ENCODE measurements at regions not wholly inside any gene's neighbourhood (a gene's known extent, or its start where the extent isn't known, plus 50 kb on each side); places are given as distances from the start of the nearest gene placed in this dataset.
"Not testable (repeated sequence)": the region's sequence is repeated elsewhere in the genome, so short reads cannot be mapped to it uniquely, and the experiment has no call there.

GRCh38 chr5:14036514-14036913 is 92.0 kb upstream of the DNAH5 start:
- peaks cover 49% of the 10 kb centered on the region for H3K4me1 ChIP-seq (ENCODE audit: control insufficient read depth, insufficient read depth, low read length)
- H3K27ac ChIP-seq (ENCODE audit: low read depth, low read length) = peak overlapping the region; percentile 88
- H3K9me3 ChIP-seq (ENCODE audit: control insufficient read depth, insufficient read depth, low read depth, low read length) = no peaks in the 10 kb centered on the region
- H3K9ac ChIP-seq (ENCODE audit: low read length) = peak overlapping the region; percentile 72
- no peaks in the 10 kb centered on the region for H3K27me3 ChIP-seq (ENCODE audit: control insufficient read depth, insufficient read depth, low read length)
- peak overlapping the region; percentile 43 for H3K4me3 ChIP-seq (ENCODE audit: low read depth, low read length)
- no peaks in the 10 kb centered on the region for H3K36me3 ChIP-seq (ENCODE audit: control insufficient read depth, insufficient read depth, low read length)

GRCh38 chr5:14035859-14036503 is 91.5 kb upstream of the DNAH5 start:
- peak overlapping the region; percentile 88 for H3K27ac ChIP-seq (ENCODE audit: low read depth, low read length)
- H3K4me1 ChIP-seq (ENCODE audit: control insufficient read depth, insufficient read depth, low read length) = peaks cover 49% of the 10 kb centered on the region
- no peaks in the 10 kb centered on the region for H3K9me3 ChIP-seq (ENCODE audit: control insufficient read depth, insufficient read depth, low read depth, low read length)
- H3K9ac ChIP-seq (ENCODE audit: low read length) = peak overlapping the region; percentile 80
- H3K4me3 ChIP-seq (ENCODE audit: low read depth, low read length) = peak overlapping the region; percentile 43
- no peaks in the 10 kb centered on the region for H3K27me3 ChIP-seq (ENCODE audit: control insufficient read depth, insufficient read depth, low read length)
- H3K36me3 ChIP-seq (ENCODE audit: control insufficient read depth, insufficient read depth, low read length) = no peaks in the 10 kb centered on the region

DNA sequence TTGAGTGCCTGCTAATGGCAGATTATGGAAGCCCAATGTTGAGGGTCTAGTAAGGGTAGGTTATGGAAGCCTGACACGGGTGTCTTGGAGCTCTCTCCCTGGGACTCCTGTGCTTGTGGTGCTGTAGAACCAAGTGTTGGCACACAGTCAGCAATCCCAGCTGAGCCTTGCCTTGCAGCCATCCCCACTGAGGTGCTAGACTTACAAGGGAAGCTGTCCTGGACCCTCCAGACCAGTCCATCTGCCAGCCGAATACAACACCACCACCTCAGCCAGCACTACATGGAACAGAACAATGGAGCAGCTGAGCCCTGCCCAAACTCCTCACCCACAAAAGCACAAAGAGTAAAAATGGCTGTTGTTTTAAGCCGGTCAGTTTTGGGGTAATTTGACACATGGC is 90.5 kb upstream of the DNAH5 start:
- H3K27me3 ChIP-seq (ENCODE audit: control insufficient read depth, insufficient read depth, low read length) = no peaks in the 10 kb centered on the region
- H3K4me1 ChIP-seq (ENCODE audit: control insufficient read depth, insufficient read depth, low read length) = peaks cover 48% of the 10 kb centered on the region
- no peak overlapping the region for H3K4me3 ChIP-seq (ENCODE audit: low read depth, low read length)
- H3K36me3 ChIP-seq (ENCODE audit: control insufficient read depth, insufficient read depth, low read length) = no peaks in the 10 kb centered on the region
- no peaks in the 10 kb centered on the region for H3K9me3 ChIP-seq (ENCODE audit: control insufficient read depth, insufficient read depth, low read depth, low read length)
- H3K27ac ChIP-seq (ENCODE audit: low read depth, low read length) = peak overlapping the region; percentile 79
- peak overlapping the region; percentile 80 for H3K9ac ChIP-seq (ENCODE audit: low read length)

GRCh38 chr5:14032918-14033317 is 88.4 kb upstream of the DNAH5 start:
- H3K9ac ChIP-seq (ENCODE audit: low read length) = no peak overlapping the region
- H3K4me3 ChIP-seq (ENCODE audit: low read depth, low read length) = no peak overlapping the region
- H3K27ac ChIP-seq (ENCODE audit: low read depth, low read length) = no peak overlapping the region

GRCh38 chr5:14028938-14029584 is 84.6 kb upstream of the DNAH5 start:
- Histone ChIP-seq H3K4me3 (ENCODE audit: low read depth, low read length) (no peak overlapping the region), H3K36me3 (ENCODE audit: control insufficient read depth, insufficient read depth, low read length) (no peaks in the 10 kb centered on the region), H3K9ac (ENCODE audit: low read length) (no peak overlapping the region), H3K4me1 (ENCODE audit: control insufficient read depth, insufficient read depth, low read length) (no peaks in the 10 kb centered on the region; the same call in 1 of the 2 replicates), H3K9me3 (ENCODE audit: control insufficient read depth, insufficient read depth, low read depth, low read length) (no peaks in the 10 kb centered on the region), H3K27me3 (ENCODE audit: control insufficient read depth, insufficient read depth, low read length) (no peaks in the 10 kb centered on the region), H3K27ac (ENCODE audit: low read depth, low read length) (no peak overlapping the region)

More at GRCh38 chr5:14032918-14033317, 88.4 kb upstream of the DNAH5 start:
- no peaks in the 10 kb centered on the region for H3K36me3 ChIP-seq (ENCODE audit: control insufficient read depth, insufficient read depth, low read length)
- no peaks in the 10 kb centered on the region for H3K27me3 ChIP-seq (ENCODE audit: control insufficient read depth, insufficient read depth, low read length)
- peaks cover 30% of the 10 kb centered on the region for H3K4me1 ChIP-seq (ENCODE audit: control insufficient read depth, insufficient read depth, low read length)
- H3K9me3 ChIP-seq (ENCODE audit: control insufficient read depth, insufficient read depth, low read depth, low read length) = no peaks in the 10 kb centered on the region

DNA sequence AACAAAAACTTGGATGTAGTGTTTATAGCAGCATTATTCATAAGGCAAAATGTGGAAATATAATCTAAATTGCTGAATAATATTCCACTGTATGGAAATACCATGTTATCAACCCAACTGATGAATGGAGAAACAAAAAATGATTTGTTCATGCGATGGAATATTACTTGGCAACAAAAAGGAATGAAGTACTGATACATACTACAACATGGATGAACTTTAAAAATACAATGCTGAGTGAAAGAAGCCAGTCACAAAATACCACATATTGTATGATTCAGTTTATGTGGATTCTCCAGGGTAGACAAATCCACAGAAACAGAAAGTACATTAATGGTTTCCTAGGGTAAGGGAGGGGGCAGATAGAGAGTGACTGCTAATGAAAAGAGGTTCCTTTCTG is 83.7 kb upstream of the DNAH5 start:
- no peaks in the 10 kb centered on the region for H3K27me3 ChIP-seq (ENCODE audit: control insufficient read depth, insufficient read depth, low read length)
- no peaks in the 10 kb centered on the region for H3K9me3 ChIP-seq (ENCODE audit: control insufficient read depth, insufficient read depth, low read depth, low read length)
- no peak overlapping the region for H3K9ac ChIP-seq (ENCODE audit: low read length)
- H3K27ac ChIP-seq (ENCODE audit: low read depth, low read length) = no peak overlapping the region
- H3K36me3 ChIP-seq (ENCODE audit: control insufficient read depth, insufficient read depth, low read length) = no peaks in the 10 kb centered on the region
- H3K4me3 ChIP-seq (ENCODE audit: low read depth, low read length) = no peak overlapping the region
- H3K4me1 ChIP-seq (ENCODE audit: control insufficient read depth, insufficient read depth, low read length) = no peaks in the 10 kb centered on the region

GRCh38 chr5:14025569-14026286 is 81.2 kb upstream of the DNAH5 start:
- H3K4me3 ChIP-seq (ENCODE audit: low read depth, low read length) = no peak overlapping the region
- H3K4me1 ChIP-seq (ENCODE audit: control insufficient read depth, insufficient read depth, low read length) = no peaks in the 10 kb centered on the region
- H3K9me3 ChIP-seq (ENCODE audit: control insufficient read depth, insufficient read depth, low read depth, low read length) = no peaks in the 10 kb centered on the region
- H3K27ac ChIP-seq (ENCODE audit: low read depth, low read length) = no peak overlapping the region
- no peaks in the 10 kb centered on the region for H3K27me3 ChIP-seq (ENCODE audit: control insufficient read depth, insufficient read depth, low read length)
- H3K36me3 ChIP-seq (ENCODE audit: control insufficient read depth, insufficient read depth, low read length) = no peaks in the 10 kb centered on the region
- H3K9ac ChIP-seq (ENCODE audit: low read length) = no peak overlapping the region

GRCh38 chr5:14022971-14023370 is 78.5 kb upstream of the DNAH5 start:
- no peak overlapping the region for H3K27ac ChIP-seq (ENCODE audit: low read depth, low read length)
- H3K36me3 ChIP-seq (ENCODE audit: control insufficient read depth, insufficient read depth, low read length) = no peaks in the 10 kb centered on the region
- no peaks in the 10 kb centered on the region for H3K4me1 ChIP-seq (ENCODE audit: control insufficient read depth, insufficient read depth, low read length)
- no peaks in the 10 kb centered on the region for H3K27me3 ChIP-seq (ENCODE audit: control insufficient read depth, insufficient read depth, low read length)
- H3K4me3 ChIP-seq (ENCODE audit: low read depth, low read length) = no peak overlapping the region
- H3K9me3 ChIP-seq (ENCODE audit: control insufficient read depth, insufficient read depth, low read depth, low read length) = no peaks in the 10 kb centered on the region
- no peak overlapping the region for H3K9ac ChIP-seq (ENCODE audit: low read length)

GRCh38 chr5:14020944-14021343 is 76.5 kb upstream of the DNAH5 start:
- not testable (repeated sequence) for H3K27ac ChIP-seq (ENCODE audit: low read depth, low read length); H3K4me1 ChIP-seq (ENCODE audit: control insufficient read depth, insufficient read depth, low read length); H3K27me3 ChIP-seq (ENCODE audit: control insufficient read depth, insufficient read depth, low read length); H3K9ac ChIP-seq (ENCODE audit: low read length); H3K4me3 ChIP-seq (ENCODE audit: low read depth, low read length); H3K36me3 ChIP-seq (ENCODE audit: control insufficient read depth, insufficient read depth, low read length); H3K9me3 ChIP-seq (ENCODE audit: control insufficient read depth, insufficient read depth, low read depth, low read length)

GRCh38 chr5:14019768-14020290 is 75.3 kb upstream of the DNAH5 start:
- H3K9ac ChIP-seq (ENCODE audit: low read length) = no peak overlapping the region
- H3K36me3 ChIP-seq (ENCODE audit: control insufficient read depth, insufficient read depth, low read length) = no peaks in the 10 kb centered on the region
- H3K27ac ChIP-seq (ENCODE audit: low read depth, low read length) = no peak overlapping the region
- no peak overlapping the region for H3K4me3 ChIP-seq (ENCODE audit: low read depth, low read length)
- H3K4me1 ChIP-seq (ENCODE audit: control insufficient read depth, insufficient read depth, low read length) = no peaks in the 10 kb centered on the region
- H3K27me3 ChIP-seq (ENCODE audit: control insufficient read depth, insufficient read depth, low read length) = no peaks in the 10 kb centered on the region
- H3K9me3 ChIP-seq (ENCODE audit: control insufficient read depth, insufficient read depth, low read depth, low read length) = no peaks in the 10 kb centered on the region

DNA sequence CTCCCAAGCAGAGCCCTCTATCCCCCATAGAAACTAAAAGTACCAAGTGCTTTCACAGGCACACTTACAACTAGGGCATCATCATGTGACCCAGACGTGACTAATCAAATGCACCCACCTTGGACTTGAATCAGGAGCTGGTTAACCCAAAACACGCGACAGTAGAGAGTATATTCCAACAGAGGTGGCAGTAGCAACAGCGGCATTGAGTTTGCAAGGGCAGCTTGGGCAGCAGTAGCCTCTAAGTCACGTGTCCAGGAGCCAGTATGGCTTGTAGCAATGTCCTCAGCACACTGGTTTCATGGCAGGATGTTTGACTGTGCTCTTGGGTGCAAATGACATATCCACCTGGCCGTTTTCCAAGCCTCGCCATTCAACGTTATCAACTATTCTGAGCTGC is 73.4 kb upstream of the DNAH5 start:
- Histone ChIP-seq H3K9me3 (ENCODE audit: control insufficient read depth, insufficient read depth, low read depth, low read length) (no peaks in the 10 kb centered on the region), H3K4me1 (ENCODE audit: control insufficient read depth, insufficient read depth, low read length) (no peaks in the 10 kb centered on the region), H3K36me3 (ENCODE audit: control insufficient read depth, insufficient read depth, low read length) (no peaks in the 10 kb centered on the region), H3K27ac (ENCODE audit: low read depth, low read length) (no peak overlapping the region), H3K9ac (ENCODE audit: low read length) (no peak overlapping the region), H3K27me3 (ENCODE audit: control insufficient read depth, insufficient read depth, low read length) (no peaks in the 10 kb centered on the region), H3K4me3 (ENCODE audit: low read depth, low read length) (no peak overlapping the region)

All from HUES6 (cell line).